IgD-negative memory B cell (primary cell): ENCODE measurements at regions not wholly inside any gene's neighbourhood (a gene's known extent, or its start where the extent isn't known, plus 50 kb on each side); places are given as distances from the start of the nearest gene placed in this dataset.

ENCODE experiments used
- H3K27ac Mint-ChIP-seq, 3 donors: one replicate each; pipeline ENCODE4 v1.8.0; 2020 to 2022; ENCODE audit warnings: mild to moderate bottlenecking in 3 of 3, mixed read lengths in 3 of 3, moderate library complexity in 1 of 3
- H3K27me3 Mint-ChIP-seq: one replicate; pipeline ENCODE4 v1.8.0; 2021; ENCODE audit warnings: mixed read lengths
- H3K36me3 Mint-ChIP-seq: one replicate; pipeline ENCODE4 v1.8.0; 2020; ENCODE audit warnings: mild to moderate bottlenecking, mixed read lengths
- H3K4me1 Mint-ChIP-seq, 3 donors: one replicate each; pipeline ENCODE4 v1.8.0; 2020 to 2022; ENCODE audit warnings: mixed read lengths in 3 of 3, mild to moderate bottlenecking in 1 of 3
- H3K4me3 Mint-ChIP-seq, 4 donors: one replicate each; pipeline ENCODE4 v1.8.0; 2020 to 2022; ENCODE audit warnings: mild to moderate bottlenecking in 4 of 4, mixed read lengths in 4 of 4, moderate library complexity in 3 of 4
- H3K9me3 Mint-ChIP-seq, 3 donors: one replicate each; pipeline ENCODE4 v1.8.0; 2020 to 2021; ENCODE audit warnings: mixed read lengths in 3 of 3, mild to moderate bottlenecking in 1 of 3

DNA sequence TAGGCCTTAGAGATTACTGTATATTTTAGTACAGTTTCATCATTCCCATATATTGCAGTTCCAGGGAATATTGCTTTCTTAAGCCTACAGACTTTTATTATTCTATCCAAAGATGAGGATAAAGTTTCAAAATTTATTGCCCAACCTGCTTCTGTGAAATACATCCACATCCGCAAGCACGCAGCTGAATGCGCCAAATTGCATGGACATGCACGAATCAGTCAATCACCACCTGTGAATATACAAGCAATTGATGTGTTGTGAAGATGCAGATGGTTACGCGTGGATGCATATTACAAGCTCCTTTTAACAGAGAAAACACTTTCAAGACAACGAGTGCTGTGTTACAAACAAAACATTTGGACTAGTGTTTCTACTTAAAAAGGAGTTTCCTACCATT, 577.8 kb upstream of the PLXNA2 start:
- no peak overlapping the region for H3K4me3 Mint-ChIP-seq
- H3K36me3 Mint-ChIP-seq: peaks cover 3% of the 10 kb centered on the region
- H3K27me3 Mint-ChIP-seq: peaks cover 2% of the 10 kb centered on the region
- no peaks in the 10 kb centered on the region for H3K4me1 Mint-ChIP-seq
- no peak overlapping the region for H3K27ac Mint-ChIP-seq
- H3K9me3 Mint-ChIP-seq: peaks cover 0 to 5% (median 3%) of the 10 kb centered on the region in 3 donors

DNA sequence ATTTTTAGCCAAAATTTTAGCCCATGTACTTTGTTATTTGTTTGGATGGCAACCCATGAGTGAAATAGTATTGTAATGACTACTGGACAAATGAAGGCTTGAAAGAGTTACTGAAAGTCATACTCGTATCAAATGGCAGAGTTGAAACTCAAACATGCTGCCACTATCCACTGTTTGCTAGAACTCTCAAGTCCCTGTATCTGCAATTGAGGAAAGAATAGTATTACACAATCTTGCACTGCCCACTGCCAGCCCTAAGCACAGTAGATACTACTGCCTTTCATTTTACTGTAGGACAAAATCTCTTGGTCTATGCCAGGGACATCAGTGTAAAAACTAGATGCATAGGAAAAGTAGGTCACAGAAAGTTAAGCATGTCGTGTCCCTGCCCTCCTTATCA, 581.1 kb upstream of the PLXNA2 start:
- Mint-ChIP-seq H3K27ac (no peak overlapping the region), H3K27me3 (peaks cover 2% of the 10 kb centered on the region), H3K4me1 (no peaks in the 10 kb centered on the region), H3K36me3 (peaks cover 2% of the 10 kb centered on the region), H3K4me3 (no peak overlapping the region), H3K9me3 (peaks cover 0 to 3% (median 2%) of the 10 kb centered on the region in 3 donors)

DNA sequence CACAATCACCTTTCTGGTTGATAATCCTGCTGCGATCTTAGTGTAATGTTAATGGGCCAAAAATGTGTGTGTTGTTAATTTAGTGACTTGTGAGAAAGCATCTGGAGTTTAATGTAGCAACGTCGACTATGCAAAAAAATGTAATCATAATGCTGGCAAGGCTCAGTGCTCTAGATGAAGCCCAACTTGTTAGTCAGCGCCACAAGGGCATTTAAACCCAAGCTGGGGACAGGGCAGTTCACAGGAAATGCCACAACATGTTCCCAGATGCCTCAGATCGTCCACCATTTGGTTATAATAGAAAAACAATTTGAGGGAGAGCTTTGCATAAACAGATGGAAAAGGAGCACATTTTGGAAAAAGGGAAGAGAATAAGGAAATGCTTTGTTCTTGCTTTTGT, 585.4 kb upstream of the PLXNA2 start:
- no peaks in the 10 kb centered on the region for H3K4me1 Mint-ChIP-seq
- H3K36me3 Mint-ChIP-seq: no peaks in the 10 kb centered on the region
- no peak overlapping the region for H3K27ac Mint-ChIP-seq
- H3K27me3 Mint-ChIP-seq: peaks cover 6% of the 10 kb centered on the region
- H3K9me3 Mint-ChIP-seq: no peaks in the 10 kb centered on the region
- H3K4me3 Mint-ChIP-seq: no peak overlapping the region

DNA sequence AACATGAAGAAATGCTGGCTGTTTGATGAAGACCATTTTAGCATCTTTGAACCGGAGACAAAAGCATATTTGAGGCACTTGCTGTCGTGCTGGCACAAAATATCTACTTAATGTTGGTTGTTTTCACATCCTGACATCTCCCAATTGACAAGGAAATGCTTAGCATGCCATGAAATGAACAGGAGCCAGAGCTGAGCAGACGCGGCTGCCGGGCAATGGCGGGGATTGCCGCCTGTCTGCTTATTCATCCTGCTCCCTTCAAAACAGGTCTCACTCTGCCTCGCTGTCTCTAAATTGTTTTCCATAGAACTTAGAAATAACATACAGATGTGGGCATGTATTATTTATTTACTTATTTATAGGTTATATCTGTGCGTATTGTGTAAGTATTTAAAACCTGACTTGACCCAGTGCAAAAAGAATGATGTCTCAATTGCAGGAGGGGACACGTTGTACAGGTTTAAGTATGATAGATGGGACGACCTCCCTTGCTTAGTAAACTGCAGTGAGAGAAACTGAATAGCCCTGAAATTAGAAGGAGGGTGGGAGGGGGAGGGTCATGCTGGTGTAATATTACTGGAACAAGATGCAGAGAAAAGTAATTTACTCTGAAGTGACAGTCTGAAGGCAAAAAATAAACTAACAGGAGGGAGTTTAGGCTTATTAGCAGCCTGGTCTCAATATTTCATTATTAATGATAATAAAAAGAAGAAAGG, 590.4 kb upstream of the PLXNA2 start:
- Mint-ChIP-seq H3K4me1 (no peaks in the 10 kb centered on the region), H3K27me3 (peaks cover 4% of the 10 kb centered on the region), H3K9me3 (no peaks in the 10 kb centered on the region), H3K27ac (no peak overlapping the region), H3K36me3 (no peaks in the 10 kb centered on the region), H3K4me3 (no peak overlapping the region)

DNA sequence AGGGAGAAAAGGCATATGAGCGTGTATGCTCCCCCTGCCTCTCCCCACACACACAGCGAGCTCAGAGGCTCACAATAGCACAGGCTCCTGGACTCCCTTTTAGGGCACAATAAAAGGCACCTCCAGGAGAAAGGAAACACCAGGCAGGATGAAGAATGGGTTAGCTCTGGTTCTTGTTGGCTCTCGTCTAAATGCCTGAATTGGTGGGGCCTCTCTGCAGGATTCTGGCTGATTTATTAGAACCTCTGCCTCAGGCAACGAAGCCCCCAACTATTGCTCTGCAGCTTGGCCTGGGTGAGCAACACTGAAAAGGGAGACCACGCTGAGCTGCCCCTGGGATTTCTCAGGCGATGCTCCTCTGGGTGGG, 590.9 kb upstream of the PLXNA2 start:
- Mint-ChIP-seq H3K27ac (no peak overlapping the region), H3K9me3 (no peaks in the 10 kb centered on the region), H3K4me3 (no peak overlapping the region), H3K36me3 (no peaks in the 10 kb centered on the region), H3K27me3 (peaks cover 4% of the 10 kb centered on the region), H3K4me1 (no peaks in the 10 kb centered on the region)

DNA sequence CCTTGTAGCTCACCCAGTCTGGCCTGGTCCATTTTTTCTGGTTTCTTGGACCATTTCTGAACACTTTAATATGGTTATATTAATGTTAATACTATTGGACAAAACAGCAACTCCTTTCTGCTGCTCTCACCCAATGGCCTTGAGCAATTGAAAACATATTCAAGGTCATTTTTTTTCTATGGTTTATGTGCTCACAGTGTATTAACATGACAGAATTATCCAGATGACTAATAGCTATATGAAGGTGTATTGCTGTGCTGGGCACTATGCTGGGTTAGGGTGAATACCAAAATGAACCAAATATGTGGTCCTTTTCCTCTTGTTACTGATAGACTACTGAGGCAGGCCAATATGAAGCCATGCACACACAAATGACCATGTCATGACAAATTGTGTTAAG, 591.6 kb upstream of the PLXNA2 start:
- Mint-ChIP-seq H3K4me3 (no peak overlapping the region), H3K27ac (no peak overlapping the region), H3K36me3 (no peaks in the 10 kb centered on the region), H3K27me3 (peaks cover 4% of the 10 kb centered on the region), H3K9me3 (no peaks in the 10 kb centered on the region), H3K4me1 (no peaks in the 10 kb centered on the region)

DNA sequence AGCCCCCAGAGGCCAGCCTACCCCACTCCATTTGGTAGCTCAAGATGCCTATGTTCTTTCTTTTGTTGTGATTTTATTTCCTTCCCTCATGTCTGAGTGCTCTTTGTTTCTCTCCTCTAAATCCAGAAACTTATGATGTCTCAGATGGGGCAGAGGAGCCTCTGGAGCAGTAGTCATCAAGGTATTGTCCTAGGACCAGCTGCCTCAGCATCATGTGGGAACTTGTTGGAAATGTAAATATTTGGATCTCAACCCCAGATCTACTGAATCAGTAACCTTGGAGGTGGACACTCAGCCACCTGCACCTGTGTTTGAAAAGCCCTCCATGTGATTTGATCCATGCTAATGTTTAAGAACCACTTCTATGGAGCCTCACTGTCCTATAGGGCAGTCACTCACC, 593.1 kb upstream of the PLXNA2 start:
- H3K36me3 Mint-ChIP-seq: no peaks in the 10 kb centered on the region
- H3K4me3 Mint-ChIP-seq: no peak overlapping the region
- H3K27ac Mint-ChIP-seq: no peak overlapping the region
- peaks cover 4% of the 10 kb centered on the region for H3K27me3 Mint-ChIP-seq
- H3K4me1 Mint-ChIP-seq: no peaks in the 10 kb centered on the region
- peaks cover 0 to 1% (median 0%) of the 10 kb centered on the region in 3 donors for H3K9me3 Mint-ChIP-seq

DNA sequence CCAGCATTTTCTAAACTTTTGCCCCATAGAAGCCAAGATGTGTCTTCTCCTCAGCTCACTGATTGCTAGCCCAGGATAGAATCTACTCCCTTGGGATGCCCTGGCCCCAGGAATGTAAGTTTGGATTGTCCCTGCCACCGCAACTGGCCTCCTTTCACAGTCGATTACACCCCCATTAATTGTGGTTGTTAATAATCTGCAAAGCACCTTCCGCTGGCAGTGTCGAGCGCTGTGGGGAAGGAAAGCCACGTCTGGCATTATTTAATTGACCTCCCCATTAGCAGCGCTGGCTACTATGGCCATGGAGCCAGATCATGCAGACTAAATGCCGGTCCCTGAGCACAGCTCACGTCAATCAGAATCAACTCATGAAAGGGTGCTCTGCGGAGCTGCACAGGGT, 597.3 kb upstream of the PLXNA2 start:
- no peaks in the 10 kb centered on the region for H3K36me3 Mint-ChIP-seq
- H3K27ac Mint-ChIP-seq: no peak overlapping the region
- no peak overlapping the region for H3K4me3 Mint-ChIP-seq
- no peaks in the 10 kb centered on the region for H3K27me3 Mint-ChIP-seq
- H3K9me3 Mint-ChIP-seq: peaks cover 0 to 3% (median 0%) of the 10 kb centered on the region in 3 donors
- H3K4me1 Mint-ChIP-seq: no peaks in the 10 kb centered on the region

DNA sequence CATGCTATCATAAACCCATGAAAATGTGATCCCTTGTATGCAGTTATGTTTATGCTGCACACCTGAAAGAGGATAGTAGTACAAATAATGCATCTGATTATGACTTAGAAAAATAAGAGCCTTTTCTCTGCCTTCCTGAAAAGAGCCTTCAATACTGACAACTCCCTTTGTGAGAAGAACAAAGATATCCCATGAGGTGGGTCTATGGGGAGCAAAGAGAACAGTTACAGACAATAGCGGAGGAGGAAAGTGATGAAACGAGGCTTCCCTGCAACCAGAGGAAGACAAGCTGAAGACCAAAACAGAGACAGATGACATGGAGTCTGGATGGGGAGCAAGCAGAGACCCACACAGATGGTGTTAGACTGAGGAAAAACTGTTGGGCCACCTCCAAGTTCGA, 598.3 kb upstream of the PLXNA2 start:
- H3K27ac Mint-ChIP-seq: no peak overlapping the region

DNA sequence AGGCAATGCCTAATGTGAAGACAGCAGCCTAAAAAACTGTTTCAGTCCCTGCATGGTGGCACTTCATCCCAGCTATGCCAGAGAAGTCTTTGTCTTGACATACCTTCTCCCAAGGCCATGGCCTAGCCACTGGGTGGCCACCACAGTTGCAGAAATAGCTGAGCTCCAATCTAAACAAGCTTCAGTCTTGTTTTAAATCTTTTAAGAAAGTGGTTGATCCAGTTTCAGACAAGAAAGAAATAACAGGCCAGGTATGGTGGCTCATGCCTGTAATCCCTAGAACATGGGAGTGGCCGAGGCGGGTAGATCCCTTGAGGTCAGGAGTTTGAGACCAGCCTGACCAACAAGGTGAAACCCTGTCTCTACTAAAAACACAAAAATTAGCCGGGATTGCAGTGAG, 600.0 kb upstream of the PLXNA2 start:
- H3K4me3 Mint-ChIP-seq: no peak overlapping the region
- H3K27ac Mint-ChIP-seq: no peak overlapping the region
- H3K9me3 Mint-ChIP-seq: peaks cover 0 to 3% (median 1%) of the 10 kb centered on the region in 3 donors
- no peaks in the 10 kb centered on the region for H3K36me3 Mint-ChIP-seq
- no peaks in the 10 kb centered on the region for H3K4me1 Mint-ChIP-seq
- H3K27me3 Mint-ChIP-seq: no peaks in the 10 kb centered on the region

More for the DNA sequence above, 598.3 kb upstream of the PLXNA2 start:
- Mint-ChIP-seq H3K27me3 (no peaks in the 10 kb centered on the region), H3K36me3 (no peaks in the 10 kb centered on the region), H3K9me3 (peaks cover 0 to 3% (median 0%) of the 10 kb centered on the region in 3 donors), H3K4me1 (no peaks in the 10 kb centered on the region), H3K4me3 (peak overlapping the region in 1 of 4 donors; percentile 17)

DNA sequence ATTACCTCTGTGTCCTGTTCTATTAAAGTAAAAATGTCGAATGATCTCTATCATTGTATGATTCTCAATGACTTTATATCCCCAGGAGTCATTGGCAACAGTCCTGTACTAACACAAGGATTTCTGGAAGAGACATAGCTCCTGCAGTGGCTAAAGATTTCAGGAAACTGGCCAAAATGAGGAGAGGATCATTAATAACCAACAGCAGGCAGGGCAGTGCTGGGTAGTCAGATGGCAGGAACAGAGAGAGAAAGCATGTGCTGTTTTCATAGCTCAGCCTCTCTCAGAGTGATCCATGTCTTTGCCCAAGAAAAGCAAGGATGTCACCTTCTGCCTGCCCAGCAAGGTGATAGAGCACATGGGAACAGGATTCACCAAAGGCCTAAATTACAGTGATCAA, 604.7 kb upstream of the PLXNA2 start:
- H3K9me3 Mint-ChIP-seq: peaks cover 0 to 3% (median 1%) of the 10 kb centered on the region in 3 donors
- H3K27ac Mint-ChIP-seq: no peak overlapping the region
- H3K36me3 Mint-ChIP-seq: no peaks in the 10 kb centered on the region
- no peaks in the 10 kb centered on the region for H3K4me1 Mint-ChIP-seq
- no peaks in the 10 kb centered on the region for H3K27me3 Mint-ChIP-seq
- H3K4me3 Mint-ChIP-seq: no peak overlapping the region

DNA sequence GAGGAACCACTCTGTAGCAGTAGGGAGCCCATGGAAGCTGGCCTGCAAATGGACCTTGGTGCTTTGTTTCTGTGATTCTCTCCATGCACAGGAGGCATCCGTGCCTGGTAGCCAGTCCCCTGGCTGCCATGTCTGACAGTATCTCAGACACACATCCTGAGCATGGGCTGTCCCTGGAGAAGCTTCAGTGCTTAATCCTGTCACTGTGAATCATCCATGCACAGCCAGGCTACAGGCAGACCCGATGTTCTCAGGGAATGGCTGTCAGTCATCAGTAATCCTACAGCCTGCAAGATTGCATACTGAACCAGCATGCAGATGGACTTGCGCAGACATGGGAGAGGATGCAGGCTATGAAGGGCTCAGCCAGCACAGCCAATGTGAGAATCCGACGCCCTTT, 606.3 kb upstream of the PLXNA2 start:
- Mint-ChIP-seq H3K36me3 (no peaks in the 10 kb centered on the region), H3K27ac (no peak overlapping the region), H3K27me3 (no peaks in the 10 kb centered on the region), H3K4me1 (no peaks in the 10 kb centered on the region), H3K9me3 (peaks cover 0 to 3% (median 1%) of the 10 kb centered on the region in 3 donors), H3K4me3 (no peak overlapping the region)

DNA sequence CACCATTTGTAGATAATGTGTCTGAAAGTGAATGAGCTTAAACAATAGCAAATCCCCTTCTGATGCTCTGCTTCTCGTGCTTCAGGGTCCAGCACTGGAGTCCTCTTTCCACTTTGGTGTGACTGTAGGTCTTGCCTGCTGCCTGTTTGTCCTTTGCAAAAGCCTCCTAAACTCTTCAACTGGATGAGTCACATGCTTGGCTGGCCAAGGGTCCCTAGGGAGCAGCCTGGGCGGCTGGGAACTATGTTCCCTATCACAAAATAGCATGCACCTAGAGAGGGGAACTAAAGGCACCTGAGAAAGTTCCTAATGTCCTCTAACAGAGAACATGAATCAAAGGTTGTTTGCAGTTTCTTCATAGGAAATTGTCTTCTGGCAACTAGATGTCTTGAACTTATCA, 607.2 kb upstream of the PLXNA2 start:
- Mint-ChIP-seq H3K36me3 (no peaks in the 10 kb centered on the region), H3K9me3 (peaks cover 0 to 4% (median 3%) of the 10 kb centered on the region in 3 donors), H3K4me3 (no peak overlapping the region), H3K4me1 (no peaks in the 10 kb centered on the region), H3K27ac (no peak overlapping the region), H3K27me3 (no peaks in the 10 kb centered on the region)

DNA sequence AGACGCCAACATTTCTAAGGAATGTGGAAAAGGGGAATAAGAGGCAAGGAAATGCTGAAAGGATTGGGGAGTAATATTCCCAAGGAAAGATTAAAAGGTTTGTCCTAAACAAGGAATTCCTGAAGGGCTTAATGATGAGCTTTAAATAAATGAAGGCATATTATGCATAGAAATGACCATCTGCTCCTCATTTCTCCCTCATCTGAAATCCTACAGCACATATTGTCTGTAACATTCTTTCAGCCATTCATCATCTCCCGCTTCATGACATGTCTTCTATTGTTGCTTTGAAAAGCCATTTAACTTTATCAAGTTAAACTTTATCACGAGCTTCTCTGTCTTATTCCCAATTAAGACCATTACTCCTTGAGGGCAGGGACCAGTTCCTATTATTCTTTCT, 608.7 kb upstream of the PLXNA2 start:
- Mint-ChIP-seq H3K4me3 (no peak overlapping the region), H3K27me3 (no peaks in the 10 kb centered on the region), H3K4me1 (no peaks in the 10 kb centered on the region), H3K9me3 (peaks cover 0 to 8% (median 3%) of the 10 kb centered on the region in 3 donors), H3K27ac (no peak overlapping the region), H3K36me3 (peaks cover 2% of the 10 kb centered on the region)

DNA sequence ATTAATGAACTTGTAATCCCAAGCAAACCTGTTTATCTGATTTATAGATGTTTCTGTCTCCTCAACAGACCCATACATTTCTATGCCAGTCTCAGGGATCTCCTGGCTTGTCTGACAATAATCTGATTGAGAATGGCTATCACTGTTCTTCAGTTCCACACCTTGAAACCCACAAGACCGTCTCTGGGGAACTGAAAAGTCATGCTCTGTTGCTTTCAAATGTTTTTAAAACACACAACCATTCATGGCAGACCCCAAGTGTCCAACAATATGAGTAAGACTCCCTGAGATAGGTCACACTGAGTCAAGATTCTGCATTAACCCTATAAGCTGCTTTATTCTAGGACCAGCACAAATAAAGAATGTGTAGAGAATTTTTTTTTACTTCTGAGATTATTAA, 611.2 kb upstream of the PLXNA2 start:
- Mint-ChIP-seq H3K36me3 (peaks cover 2% of the 10 kb centered on the region), H3K27ac (peak overlapping the region in 2 of 3 donors; percentile 16 to 34), H3K9me3 (peaks cover 0 to 6% (median 6%) of the 10 kb centered on the region in 3 donors), H3K4me3 (no peak overlapping the region), H3K27me3 (no peaks in the 10 kb centered on the region), H3K4me1 (no peaks in the 10 kb centered on the region)

DNA sequence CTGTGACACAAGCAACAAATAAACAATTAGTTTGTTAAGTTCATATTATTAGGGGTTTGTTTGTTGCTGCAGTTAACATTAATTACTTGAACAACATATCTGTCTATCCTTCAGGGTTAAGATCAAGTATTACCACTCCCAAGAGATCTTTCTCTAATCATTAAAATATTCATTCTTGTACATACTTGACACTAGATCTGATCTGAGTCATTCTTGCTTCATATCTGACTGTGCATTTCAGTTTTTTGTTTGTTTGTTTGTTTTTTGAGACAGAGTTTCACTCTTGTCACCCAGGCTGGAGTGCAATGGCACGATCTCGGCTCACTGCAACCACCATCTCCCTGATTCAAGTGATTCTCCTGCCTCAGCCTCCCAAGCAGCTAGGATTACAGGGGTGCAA, 613.3 kb upstream of the PLXNA2 start:
- Mint-ChIP-seq H3K36me3 (peaks cover 2% of the 10 kb centered on the region), H3K4me3 (no peak overlapping the region), H3K4me1 (no peaks in the 10 kb centered on the region), H3K27ac (no peak overlapping the region), H3K9me3 (peaks cover 0 to 6% (median 6%) of the 10 kb centered on the region in 3 donors), H3K27me3 (no peaks in the 10 kb centered on the region)
